Large intestine (tissue), 3 donors: ENCODE measurements at regions not wholly inside any gene's neighbourhood (a gene's known extent, or its start where the extent isn't known, plus 50 kb on each side); places are given as distances from the start of the nearest gene placed in this dataset.

ENCODE experiments used
- DNase-seq, 2 donors: peaks; one replicate each; pipeline versions ENCODE4 v3.0.0 to v3.0.0-alpha.2; 2013
- H3K27ac ChIP-seq: one replicate; pipeline ENCODE4 v1.5.1; 2013; ENCODE audit warnings: low read length
- H3K27me3 ChIP-seq: 2 replicates; pipeline ENCODE4 v1.6.1; 2013; ENCODE audit warnings: low read length; ENCODE audit not compliant: control insufficient read depth, insufficient read depth
- H3K36me3 ChIP-seq: 2 replicates; pipeline ENCODE4 v1.6.1; 2013; ENCODE audit warnings: low read length; ENCODE audit not compliant: control insufficient read depth, insufficient read depth
- H3K4me1 ChIP-seq: one replicate; pipeline ENCODE4 v1.6.1; 2013; ENCODE audit warnings: low read length; ENCODE audit not compliant: control insufficient read depth, insufficient read depth
- H3K4me3 ChIP-seq: one replicate; pipeline ENCODE4 v1.5.1; 2013; ENCODE audit warnings: low read length
- H3K9me3 ChIP-seq: one replicate; pipeline ENCODE4 v1.6.1; 2013; ENCODE audit warnings: mild to moderate bottlenecking, low read depth, low read length, moderate library complexity; ENCODE audit not compliant: control insufficient read depth
- WGBS: methylation state at CpG from one replicate; pipeline ENCODE4 v1.1.5; 2013; ENCODE audit warnings: low lambda C conversion rate; ENCODE audit not compliant: insufficient coverage; 5-methylcytosine and 5-hydroxymethylcytosine counted together

- Histone ChIP-seq H3K4me1 (no peaks in the 10 kb centered on the region), H3K9me3 (no peaks in the 10 kb centered on the region), H3K27me3 (no peaks in the 10 kb centered on the region), H3K36me3 (no peaks in the 10 kb centered on the region), H3K4me3 (no peak overlapping the region), H3K27ac (no peak overlapping the region)
- DNase-seq = no peak
- WGBS = no CpG with 5 or more reads among the region's 3 CpGs
These were observed 284.8 kb downstream of the TUSC7 start for GRCh38 chr3:116994351-116994879.

- Histone ChIP-seq H3K4me1 (peaks cover 25% of the 10 kb centered on the region), H3K36me3 (no peaks in the 10 kb centered on the region), H3K27ac (no peak overlapping the region), H3K4me3 (no peak overlapping the region), H3K9me3 (no peaks in the 10 kb centered on the region), H3K27me3 (no peaks in the 10 kb centered on the region)
- peak in 1 of 2 donors; percentile 20 for DNase-seq
These were observed 293.9 kb downstream of the TUSC7 start for GRCh38 chr3:117003501-117003900.

- WGBS = 80% methylated on average over 1 of the region's 2 CpGs
- no peak for DNase-seq
- peaks cover 25% of the 10 kb centered on the region for H3K4me1 ChIP-seq
These were observed 295.7 kb downstream of the TUSC7 start for GRCh38 chr3:117005274-117005673.

GRCh38 chr3:117005911-117006522 lies 296.4 kb downstream of the TUSC7 start:
- peaks cover 25% of the 10 kb centered on the region for H3K4me1 ChIP-seq
- H3K36me3 ChIP-seq = no peaks in the 10 kb centered on the region
- peak in 1 of 2 donors; percentile 60 for DNase-seq
- no peaks in the 10 kb centered on the region for H3K9me3 ChIP-seq
- no peaks in the 10 kb centered on the region for H3K27me3 ChIP-seq
- no peak overlapping the region for H3K4me3 ChIP-seq
- WGBS = 29% methylated on average over 1 of the region's 2 CpGs
- H3K27ac ChIP-seq = peak overlapping the region; percentile 69

More at GRCh38 chr3:117005274-117005673, 295.7 kb downstream of the TUSC7 start:
- Histone ChIP-seq H3K27me3 (no peaks in the 10 kb centered on the region), H3K9me3 (no peaks in the 10 kb centered on the region), H3K4me3 (no peak overlapping the region), H3K36me3 (no peaks in the 10 kb centered on the region), H3K27ac (peak overlapping the region; percentile 69)

- H3K27ac ChIP-seq = no peak overlapping the region
These were observed 300.7 kb downstream of the TUSC7 start for GRCh38 chr3:117010318-117010717.

GRCh38 chr3:117011687-117012250 lies 302.2 kb downstream of the TUSC7 start:
- H3K4me1 ChIP-seq = peaks cover 2% of the 10 kb centered on the region
- WGBS = 97% methylated on average over 6 of the region's 7 CpGs
- no peak overlapping the region for H3K4me3 ChIP-seq
- no peak for DNase-seq
- H3K9me3 ChIP-seq = no peaks in the 10 kb centered on the region
- no peaks in the 10 kb centered on the region for H3K27me3 ChIP-seq
- H3K27ac ChIP-seq = no peak overlapping the region
- H3K36me3 ChIP-seq = no peaks in the 10 kb centered on the region

More at GRCh38 chr3:117010318-117010717, 300.7 kb downstream of the TUSC7 start:
- no peak for DNase-seq
- Histone ChIP-seq H3K27me3 (no peaks in the 10 kb centered on the region), H3K36me3 (no peaks in the 10 kb centered on the region), H3K9me3 (no peaks in the 10 kb centered on the region), H3K4me1 (peaks cover 15% of the 10 kb centered on the region), H3K4me3 (no peak overlapping the region)
- WGBS = no CpG with 5 or more reads among the region's 1 CpG

GRCh38 chr3:117016378-117016777 lies 306.8 kb downstream of the TUSC7 start:
- Histone ChIP-seq H3K4me1 (no peaks in the 10 kb centered on the region), H3K27ac (no peak overlapping the region), H3K36me3 (no peaks in the 10 kb centered on the region), H3K4me3 (no peak overlapping the region), H3K9me3 (no peaks in the 10 kb centered on the region), H3K27me3 (no peaks in the 10 kb centered on the region)
- peak in 1 of 2 donors; percentile 35 for DNase-seq
- no CpG with 5 or more reads among the region's 2 CpGs for WGBS

- Histone ChIP-seq H3K27me3 (no peaks in the 10 kb centered on the region), H3K36me3 (no peaks in the 10 kb centered on the region), H3K9me3 (no peaks in the 10 kb centered on the region), H3K4me3 (no peak overlapping the region), H3K27ac (no peak overlapping the region), H3K4me1 (no peaks in the 10 kb centered on the region)
- no peak for DNase-seq
- WGBS = 100% methylated on average over 1 of the region's 7 CpGs
These were observed 307.7 kb downstream of the TUSC7 start for GRCh38 chr3:117017135-117017894.

- no peak overlapping the region for H3K27ac ChIP-seq
- no peak overlapping the region for H3K4me3 ChIP-seq
- no peaks in the 10 kb centered on the region for H3K27me3 ChIP-seq
- H3K4me1 ChIP-seq = no peaks in the 10 kb centered on the region
- no peaks in the 10 kb centered on the region for H3K36me3 ChIP-seq
- H3K9me3 ChIP-seq = peaks cover 2% of the 10 kb centered on the region
- DNase-seq = no peak
- 42% methylated on average over 2 of the region's 5 CpGs for WGBS
These were observed 309.1 kb downstream of the TUSC7 start for GRCh38 chr3:117018655-117019054.

- no peak overlapping the region for H3K27ac ChIP-seq
- H3K4me3 ChIP-seq = no peak overlapping the region
- WGBS = 53% methylated on average over 4 of the region's 7 CpGs
- H3K4me1 ChIP-seq = no peaks in the 10 kb centered on the region
- no peaks in the 10 kb centered on the region for H3K36me3 ChIP-seq
- peak; percentile 48 to 62 for DNase-seq
- H3K27me3 ChIP-seq = no peaks in the 10 kb centered on the region
- H3K9me3 ChIP-seq = peaks cover 2% of the 10 kb centered on the region
These were observed 309.6 kb downstream of the TUSC7 start for GRCh38 chr3:117019082-117019713.
